CD4-positive, alpha-beta T cell treated with Interleukin-1 beta for 1 hour (primary cell): ENCODE measurements at regions not wholly inside any gene's neighbourhood (a gene's known extent, or its start where the extent isn't known, plus 50 kb on each side); places are given as distances from the start of the nearest gene placed in this dataset.

ENCODE experiments used
- DNase-seq, 2 donors: peaks; one replicate each; pipeline ENCODE4 v3.0.0-alpha.2; 2020 to 2022

DNA sequence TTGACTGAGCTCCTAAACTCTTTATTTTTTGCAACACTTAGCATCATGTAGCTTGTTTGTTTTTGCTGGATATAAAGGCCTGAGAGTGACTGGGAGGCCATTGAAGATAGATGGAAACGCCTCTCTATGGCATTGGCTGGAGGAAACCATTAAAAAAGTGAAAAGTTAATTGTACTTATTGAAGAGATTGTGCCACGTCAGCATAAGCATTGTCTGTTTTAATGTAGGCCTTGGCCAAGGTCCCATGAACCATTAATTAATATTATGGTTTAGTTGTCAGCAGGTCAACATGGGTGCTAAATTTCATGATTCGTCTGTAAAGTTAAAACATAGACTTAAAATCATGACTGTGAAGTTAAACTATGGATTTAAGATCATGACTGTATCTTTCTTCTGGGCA is 178.6 kb downstream of the GATA3 start:
- DNase-seq = no peak

DNA sequence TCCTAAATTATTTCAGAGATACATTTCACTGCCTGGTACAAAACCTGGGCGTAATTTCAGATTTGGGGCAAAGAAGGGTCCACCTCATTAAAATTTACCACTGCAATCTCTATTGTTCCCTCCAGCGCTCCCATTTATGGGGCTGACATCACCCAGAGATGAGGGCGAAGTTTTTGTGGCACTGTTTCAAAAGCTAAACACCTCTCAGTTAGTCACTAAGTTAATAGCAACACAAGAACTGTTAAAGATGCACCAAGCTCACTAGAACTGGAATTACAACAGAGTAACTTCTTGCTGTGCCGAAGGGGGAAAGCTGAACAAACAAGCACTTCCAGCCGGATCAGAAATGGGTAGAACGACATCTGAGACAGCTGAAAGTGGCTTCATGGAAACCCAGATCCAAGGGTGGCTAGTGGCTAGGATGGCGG is 179.4 kb downstream of the GATA3 start:
- no peak for DNase-seq

DNA sequence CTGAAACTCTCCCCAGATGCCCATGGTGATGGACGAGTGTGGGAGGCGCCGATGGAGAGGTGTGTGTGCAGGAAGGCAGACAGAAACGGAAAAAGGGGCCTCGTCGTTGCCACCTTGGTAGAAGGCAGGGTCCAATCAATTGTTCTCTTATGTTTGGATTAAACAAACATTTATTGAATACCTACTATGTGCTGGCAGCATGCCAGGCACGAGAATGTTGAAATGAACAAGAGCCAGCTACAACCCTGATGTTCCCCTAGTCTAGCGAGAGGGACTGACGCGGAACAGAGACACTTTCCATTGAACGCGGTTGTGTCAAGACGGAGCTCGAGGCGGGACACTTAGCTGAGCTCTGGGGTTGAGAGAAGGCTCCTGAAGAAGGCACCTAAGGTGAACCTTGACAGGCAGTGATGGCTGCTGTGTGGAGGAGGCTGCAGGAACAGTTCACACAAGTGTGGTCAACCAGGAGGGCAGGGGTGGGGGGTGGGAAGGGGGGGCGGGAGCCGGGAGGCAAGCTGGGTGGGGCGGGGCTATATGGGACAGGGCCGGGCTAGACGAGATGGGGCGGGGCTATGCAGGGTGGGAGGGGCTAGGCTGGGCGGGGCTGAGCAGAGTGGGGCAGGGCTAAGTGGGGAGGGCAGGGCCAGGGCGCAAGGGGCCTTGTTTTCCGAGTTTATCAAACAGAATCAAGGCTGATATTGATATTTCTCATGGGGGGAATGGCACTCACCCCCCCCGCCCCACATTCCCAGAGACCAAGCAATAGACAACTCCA is 181.0 kb downstream of the GATA3 start:
- no peak for DNase-seq

DNA sequence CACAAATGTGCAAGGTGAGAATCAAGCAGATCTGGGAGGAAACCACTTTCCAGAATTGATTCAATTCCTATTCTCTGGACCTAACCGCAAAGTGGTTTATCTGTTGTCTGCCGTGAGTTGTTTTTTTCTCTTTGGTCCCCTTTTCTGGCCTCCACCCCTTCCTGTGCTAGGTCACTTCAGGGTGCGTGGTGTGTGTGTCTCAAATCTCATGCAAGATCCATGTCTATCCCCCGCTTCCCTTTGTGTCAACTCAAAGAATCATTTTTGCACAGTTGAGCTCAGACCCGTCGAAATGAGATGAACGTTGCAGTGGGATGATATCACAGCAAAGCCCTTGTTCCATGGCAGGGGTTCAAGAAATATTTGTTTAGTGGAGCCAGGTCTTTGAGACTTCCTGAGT is 184.5 kb downstream of the GATA3 start:
- DNase-seq = peak in 1 of 2 donors; percentile 18

DNA sequence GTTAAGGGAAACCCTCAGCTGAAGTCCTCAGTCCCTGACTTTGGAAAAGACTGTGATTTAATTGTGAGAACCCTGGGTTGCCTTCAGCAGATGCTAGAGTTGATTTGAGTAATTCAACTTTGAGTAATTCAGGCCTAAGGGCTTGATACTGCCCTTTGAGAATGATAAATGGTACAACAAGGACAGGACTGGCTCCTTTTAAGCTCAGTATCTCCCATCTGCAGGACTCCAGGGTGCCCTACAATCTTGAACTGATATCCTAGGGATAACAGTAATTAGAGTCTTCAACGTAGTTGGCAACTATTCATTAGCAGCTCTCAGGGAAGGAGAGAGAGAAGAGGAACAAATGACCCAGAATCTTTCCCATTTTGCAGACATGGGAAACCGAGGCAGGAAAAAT is 186.4 kb downstream of the GATA3 start:
- no peak for DNase-seq

DNA sequence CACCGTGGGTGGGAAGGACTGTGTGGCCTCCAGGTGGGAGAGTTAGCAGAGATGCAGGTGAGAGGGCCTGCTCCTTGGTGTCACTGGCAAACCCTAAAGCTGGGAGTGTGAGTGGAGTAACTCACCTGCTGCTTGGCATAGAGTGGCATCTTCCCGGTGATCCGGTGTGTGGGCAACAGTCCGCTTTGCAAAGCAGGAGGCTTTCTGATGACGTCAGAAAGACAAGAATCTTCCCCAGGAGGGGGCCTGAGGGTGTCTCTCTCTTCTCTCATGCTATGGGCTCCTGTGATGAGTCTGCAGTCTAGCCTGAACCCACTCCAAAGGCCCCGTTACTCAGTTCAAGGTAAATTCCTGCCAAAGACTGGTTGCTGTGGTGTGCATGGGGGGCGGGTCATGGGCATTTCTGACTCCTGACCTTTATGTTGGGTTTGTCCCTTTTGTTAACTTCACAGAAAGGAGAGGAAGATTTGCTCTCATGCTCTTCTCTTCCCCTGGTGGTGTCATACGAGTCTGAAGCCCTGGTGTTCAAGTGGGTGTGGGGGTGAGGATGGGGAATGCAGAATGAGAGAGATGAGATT is 187.9 kb downstream of the GATA3 start:
- no peak for DNase-seq

DNA sequence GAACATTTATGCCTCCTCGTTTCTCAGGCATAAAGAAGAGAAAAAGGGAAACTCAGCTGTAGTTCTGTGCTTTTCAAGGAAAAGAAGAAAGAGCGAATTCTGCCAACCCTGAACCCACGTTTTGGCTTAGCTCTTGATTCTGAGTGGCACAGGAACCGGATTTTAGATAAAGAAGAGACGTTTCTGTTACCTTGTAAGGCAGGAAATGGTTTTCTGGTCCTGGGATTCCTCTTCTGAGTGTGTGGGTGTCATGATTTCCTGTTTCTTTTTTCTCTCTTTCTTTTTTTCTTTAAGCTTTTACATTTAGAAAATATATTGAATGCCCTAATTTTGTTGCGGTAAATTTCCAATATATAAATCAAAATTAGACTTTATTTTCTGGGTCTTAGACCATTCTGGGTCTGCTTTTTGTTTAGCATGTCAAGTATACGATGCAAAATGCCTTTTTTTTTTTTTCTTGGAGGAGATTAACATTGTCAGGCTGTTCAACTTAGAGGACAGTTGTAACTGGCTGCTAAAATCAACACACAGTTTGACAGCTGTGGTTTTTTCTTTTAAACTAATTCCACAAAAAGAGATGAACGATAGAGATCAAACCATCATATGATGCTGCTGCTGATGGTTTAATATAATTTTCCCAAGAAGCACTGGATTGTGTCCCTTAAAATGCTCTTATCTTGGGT is 190.8 kb downstream of the GATA3 start:
- peak in 1 of 2 donors; percentile 56 for DNase-seq

DNA sequence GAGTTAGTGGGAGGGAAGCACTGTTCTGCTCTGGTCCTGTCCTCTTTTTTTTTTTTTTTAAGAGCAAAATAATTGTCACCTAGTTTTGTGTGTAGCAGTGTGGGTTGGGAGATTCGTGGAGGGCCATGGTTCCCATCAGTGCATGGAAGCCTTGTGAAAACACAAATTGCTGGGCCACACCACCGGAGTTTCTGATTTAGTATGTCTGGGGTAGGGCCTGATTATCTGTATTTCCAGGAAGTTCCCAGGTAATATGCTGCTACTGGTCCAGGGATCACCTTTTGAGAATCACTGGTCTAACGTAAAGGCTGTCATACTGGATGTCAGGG is 191.3 kb downstream of the GATA3 start:
- DNase-seq = no peak

DNA sequence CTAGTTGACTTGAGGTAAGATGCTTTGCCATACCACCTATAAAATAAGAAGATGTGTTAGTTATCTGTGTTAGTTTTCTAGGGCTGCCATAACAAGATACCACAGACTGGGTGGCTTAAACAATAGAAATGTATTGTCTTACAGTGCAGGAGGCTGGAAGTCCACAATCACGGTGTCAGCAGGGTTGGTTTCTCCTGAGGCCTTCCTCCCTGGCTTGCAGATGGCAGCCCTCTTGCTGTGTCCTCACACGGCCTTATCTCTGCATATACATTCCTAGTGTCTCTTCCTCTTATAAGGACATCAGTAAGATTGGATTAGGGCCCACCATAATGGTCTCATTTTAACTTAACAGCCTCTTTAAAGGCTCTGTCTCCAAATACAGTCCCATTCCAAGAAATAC is 192.1 kb downstream of the GATA3 start:
- DNase-seq = no peak

DNA sequence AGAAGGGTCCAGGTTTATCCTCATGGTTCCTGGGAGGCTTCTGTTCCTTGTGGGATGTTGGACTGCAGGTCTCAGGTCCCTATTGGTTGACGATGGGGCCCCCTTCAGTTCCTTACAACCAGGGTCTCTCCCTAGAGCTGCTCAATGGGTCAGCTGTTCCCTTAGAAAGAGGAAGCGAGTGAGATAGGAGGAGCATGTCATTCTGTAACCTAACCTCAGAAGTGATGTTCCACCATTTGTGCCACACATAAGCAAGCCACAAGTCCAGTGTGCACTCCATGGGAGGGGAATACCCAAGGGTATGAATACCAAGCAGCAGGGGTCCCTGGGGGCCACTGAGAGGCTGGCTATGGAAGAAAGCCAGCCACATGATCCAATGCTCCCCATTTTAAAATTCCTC is 192.7 kb downstream of the GATA3 start:
- no peak for DNase-seq

DNA sequence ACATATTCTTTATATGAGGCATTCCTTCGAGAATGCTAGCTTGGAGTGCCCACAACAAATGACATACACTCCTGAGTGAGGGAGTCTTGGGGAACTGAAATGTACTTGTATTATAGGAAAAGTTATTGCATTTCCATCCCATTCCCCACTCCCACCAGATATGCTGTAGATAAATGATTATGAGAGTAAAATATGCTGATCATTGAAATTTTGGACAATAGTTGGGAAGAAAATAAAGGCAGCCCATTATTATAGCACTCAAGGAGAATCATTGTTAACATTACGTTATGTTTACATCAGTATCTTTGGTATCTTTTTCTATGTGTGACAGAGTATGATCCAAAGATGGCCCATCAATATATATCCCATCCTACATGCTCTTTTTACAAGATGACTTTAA is 194.4 kb downstream of the GATA3 start:
- DNase-seq = no peak

DNA sequence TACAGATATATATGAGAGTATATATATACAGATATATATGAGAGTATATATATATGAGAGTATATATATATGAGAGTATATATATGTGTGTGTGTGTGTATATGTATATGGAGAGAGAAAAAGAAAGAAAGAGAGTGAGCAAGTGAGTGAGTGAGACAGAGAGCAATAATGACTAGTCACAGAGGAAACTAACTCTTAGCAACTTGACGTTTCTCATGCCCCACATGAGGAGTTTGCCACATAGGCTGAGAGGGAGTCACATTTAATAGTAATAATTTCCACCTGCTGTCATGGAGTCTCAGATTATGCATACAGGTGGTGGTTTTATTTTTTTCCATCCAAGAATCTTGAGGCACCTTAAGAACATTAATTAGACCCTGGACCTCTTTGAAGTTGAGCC is 199.9 kb downstream of the GATA3 start:
- no peak for DNase-seq

DNA sequence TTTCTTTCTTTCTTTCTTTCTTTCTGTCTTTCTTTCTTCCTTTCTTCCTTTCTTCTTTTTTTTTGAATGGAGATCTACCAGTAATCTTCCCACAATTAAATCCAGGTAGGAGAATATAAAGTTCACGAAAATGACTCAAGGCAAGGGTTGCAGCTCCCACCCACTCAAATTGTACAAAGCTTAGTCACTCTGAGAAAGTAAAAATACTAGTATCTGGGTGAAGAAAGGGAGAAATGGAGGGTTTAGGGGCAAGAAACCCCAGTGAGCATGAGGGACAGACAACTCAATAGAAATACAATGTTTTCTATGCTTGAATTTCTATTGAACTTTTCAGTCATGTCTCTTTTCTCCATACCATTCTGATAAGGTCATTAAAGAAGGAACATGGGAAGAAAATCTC is 200.8 kb downstream of the GATA3 start:
- DNase-seq = no peak

DNA sequence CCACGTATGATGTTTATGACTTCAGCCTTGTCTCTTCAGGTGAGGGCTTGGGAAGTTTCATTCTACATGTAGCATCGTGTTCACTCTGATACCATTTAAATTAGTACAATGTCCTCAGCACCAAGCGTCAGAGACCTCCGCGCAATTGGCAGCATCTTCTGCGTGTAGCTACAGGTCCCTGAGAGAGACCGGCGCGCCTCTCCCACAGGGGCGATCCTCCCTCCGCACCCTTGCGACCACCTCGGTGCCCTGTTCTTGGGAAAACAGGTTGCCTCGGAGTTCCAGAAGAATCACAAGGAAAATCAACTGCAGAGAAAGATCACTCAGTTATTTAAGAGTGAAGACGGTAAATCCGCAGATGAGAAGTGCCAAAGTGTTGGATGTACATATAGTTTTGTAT is 206.2 kb downstream of the GATA3 start:
- DNase-seq = no peak

DNA sequence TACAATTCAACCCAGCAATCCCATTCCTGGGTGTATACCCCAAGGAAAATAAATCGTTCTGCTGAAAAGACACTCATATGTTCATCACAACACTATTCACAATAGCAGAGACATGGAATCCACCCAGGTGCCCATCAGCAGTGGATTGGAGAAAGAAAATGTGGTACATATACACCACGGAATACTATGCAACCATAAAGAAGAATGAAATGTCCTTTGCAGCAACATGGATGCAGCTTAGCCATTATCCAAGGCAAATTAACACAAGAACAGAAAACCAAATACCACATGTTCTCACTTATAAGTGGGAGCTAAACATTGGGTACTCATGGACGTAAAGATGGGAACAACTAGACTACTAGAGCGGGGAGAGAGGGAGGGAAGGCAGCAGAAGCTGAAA is 207.8 kb downstream of the GATA3 start:
- DNase-seq = no peak

DNA sequence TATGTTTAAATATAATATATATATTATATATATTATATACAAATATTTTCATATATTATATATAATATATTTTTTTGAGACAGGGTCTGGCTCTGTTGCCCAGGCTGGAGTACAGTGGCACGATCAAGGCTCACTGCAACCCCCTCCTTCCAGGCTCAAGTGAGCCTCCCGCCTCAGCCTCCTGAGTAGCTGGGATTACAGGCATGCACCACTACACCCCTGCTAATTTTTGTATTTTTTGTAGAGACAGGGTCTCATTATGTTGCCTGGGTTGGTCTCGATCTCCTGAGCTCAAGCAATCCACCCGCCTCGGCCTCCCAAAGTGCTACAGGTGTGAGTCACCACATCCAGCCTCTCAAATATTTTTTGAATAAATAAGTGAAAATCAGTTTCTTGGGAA is 215.5 kb downstream of the GATA3 start:
- DNase-seq = no peak

DNA sequence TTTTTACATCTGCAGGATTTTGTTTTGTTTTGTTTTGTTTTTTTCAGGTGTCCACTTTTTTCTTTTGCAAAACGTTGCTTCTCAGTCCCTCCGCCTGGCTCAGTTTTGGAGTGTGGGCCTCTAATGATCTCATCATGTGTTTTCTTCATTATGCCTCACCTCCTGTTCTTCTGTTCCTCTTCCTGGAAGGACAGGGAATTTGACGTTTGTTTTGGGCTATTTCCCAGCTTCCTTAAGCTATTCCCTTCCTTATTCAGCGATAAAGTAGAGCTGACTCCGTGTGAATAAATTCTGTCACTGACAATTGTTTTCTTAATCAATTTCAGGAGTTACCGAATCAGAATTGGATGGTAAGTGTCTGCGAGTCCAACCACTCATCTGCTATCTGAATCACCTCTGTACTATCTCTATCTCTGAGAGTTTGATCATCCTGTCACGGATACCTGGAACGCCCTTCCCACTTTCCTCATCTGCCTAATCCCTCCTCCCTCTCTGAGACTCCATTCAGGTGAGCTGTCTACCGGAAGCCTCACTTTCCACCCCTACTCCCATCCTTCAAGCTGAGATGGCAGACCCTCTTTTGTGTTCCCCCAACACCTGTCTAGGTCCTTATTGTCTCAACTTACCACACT is 218.4 kb downstream of the GATA3 start:
- DNase-seq = no peak

DNA sequence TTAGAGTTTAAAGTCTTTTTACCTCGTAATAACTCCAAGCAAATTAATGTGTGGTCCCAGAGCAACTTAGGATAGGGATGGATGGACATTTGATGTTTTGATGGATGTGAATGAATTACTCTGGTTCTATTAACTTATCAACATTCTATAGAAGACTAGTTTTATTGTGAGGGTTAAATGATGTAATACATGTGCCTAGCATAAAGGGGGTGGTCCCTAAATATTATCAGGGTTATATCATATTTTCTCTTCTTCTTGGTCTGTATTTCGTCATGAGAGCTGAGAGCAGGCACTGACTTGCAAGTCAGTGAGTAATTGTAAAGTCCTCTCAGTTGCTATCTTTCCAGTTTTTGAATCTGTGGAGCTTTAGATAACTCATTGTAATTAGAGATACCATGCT is 219.3 kb downstream of the GATA3 start:
- no peak for DNase-seq

DNA sequence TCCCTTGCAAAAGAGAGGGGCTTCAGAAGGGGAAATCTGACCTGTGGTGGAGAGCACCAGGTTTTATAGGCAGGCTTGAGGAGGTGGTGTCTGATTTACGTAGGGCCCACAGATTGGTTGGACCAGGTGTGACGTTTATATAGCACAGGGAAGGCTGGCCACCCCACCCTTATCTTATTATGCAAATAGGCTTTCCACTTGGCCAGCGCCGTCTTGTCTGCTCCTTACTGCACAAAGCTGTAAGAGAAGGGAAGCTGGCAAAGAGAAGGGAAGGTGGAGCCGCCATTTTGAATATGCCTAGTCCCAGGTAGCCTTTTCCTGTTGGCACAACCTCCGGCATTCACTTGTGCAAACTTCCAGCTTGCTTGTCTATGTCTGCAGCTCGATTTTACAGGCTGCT is 221.4 kb downstream of the GATA3 start:
- no peak for DNase-seq

DNA sequence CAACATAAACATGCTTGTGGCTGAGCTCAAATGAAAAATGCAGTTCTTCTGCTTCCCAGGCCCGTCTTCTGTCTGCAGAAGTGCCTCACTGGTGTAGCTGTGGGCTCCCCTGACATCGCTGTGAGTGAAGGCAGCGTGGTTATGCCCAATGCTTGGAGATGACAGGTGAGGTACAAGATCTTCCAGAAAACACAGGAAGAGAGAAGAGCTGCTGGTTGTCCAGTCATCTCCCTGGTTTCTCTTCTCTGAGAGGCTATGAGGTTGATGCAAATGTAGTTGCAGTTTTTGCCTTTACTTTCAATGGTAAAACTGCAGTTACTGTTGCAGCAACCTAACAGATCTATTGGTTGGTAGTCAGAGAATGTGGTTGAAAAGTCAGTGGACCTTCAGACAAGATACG is 223.6 kb downstream of the GATA3 start:
- DNase-seq = no peak

DNA sequence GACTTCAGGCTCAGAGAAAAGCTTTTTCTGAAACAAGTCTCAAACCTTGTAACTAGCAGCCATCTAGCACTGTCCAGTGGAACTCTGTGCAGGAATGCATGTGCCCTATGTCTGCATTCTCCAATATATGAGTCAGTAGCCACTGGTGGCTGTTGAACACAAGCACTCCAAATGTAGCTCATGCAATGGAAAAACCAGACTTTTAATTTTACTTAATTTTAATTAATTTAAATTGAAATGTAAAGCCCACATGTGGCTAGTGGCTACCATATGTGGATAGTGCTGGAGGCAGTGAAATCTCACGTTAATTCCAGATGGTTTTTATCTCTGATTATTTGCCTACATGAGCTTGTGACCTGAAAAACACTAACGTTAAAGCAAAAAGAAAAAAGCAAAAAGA is 225.1 kb downstream of the GATA3 start:
- no peak for DNase-seq

DNA sequence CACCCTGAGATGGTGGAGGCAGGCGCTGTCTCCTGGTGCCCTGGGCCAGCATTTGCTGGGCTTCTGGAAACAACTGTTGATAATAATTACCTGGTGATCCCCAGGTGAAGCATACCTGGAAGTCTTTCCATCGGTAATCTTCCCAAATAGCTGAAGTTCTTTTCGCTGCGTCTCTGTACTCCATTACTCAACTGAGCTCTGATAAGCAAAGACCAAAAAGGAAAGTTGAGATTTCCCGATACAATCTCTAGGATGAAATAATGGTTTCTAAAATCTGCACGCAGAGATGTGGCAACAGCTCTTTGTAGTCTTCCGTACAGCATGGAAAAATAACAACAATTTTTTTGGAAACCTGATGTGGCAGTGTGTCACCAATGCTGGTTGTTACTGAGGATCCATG is 226.5 kb downstream of the GATA3 start:
- no peak for DNase-seq

DNA sequence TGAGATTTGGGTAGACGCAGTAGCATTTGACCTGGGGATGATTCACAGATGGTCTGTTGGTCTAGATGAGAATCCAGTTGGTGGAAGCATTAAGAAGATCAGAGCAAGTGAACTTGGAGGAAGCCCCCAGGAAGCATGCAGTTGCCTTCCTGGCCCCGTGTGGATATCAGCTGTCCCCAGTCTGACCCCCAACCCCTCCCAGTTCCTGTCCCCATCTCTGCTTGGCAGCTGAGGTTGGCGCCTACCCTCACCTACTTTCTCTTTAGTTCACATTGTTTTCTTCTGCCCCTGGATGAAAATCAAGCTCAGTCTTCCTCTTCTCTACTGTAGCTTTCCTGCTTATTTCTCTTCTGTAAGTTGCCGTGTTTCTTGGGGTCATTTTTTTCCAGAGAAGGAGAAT is 227.9 kb downstream of the GATA3 start:
- no peak for DNase-seq
